Fibroblast of lung (primary cell): ENCODE measurements at regions not wholly inside any gene's neighbourhood (a gene's known extent, or its start where the extent isn't known, plus 50 kb on each side); places are given as distances from the start of the nearest gene placed in this dataset.
"Not testable (repeated sequence)": the region's sequence is repeated elsewhere in the genome, so short reads cannot be mapped to it uniquely, and the experiment has no call there.

ENCODE experiments used
- DNase-seq, 2 donors: peaks; one replicate each; pipeline versions ENCODE4 v3.0.0 to v3.0.0-alpha.2; 2010; ENCODE audit warnings: low read depth in 2 of 2
- H2AFZ ChIP-seq: 2 replicates; pipeline ENCODE4 v1.5.1; 2012; ENCODE audit warnings: low read length, control low read depth, inconsistent platforms
- H3K27ac ChIP-seq: 2 replicates; pipeline ENCODE4 v1.5.1; 2011; ENCODE audit warnings: low read length, control low read depth; ENCODE audit not compliant: insufficient read depth
- H3K27me3 ChIP-seq: 2 replicates; pipeline ENCODE4 v1.5.1; 2011; ENCODE audit warnings: mild to moderate bottlenecking, low read length; ENCODE audit not compliant: control insufficient read depth, insufficient read depth
- H3K36me3 ChIP-seq: 2 replicates; pipeline ENCODE4 v1.5.1; 2011; ENCODE audit warnings: low read length; ENCODE audit not compliant: control insufficient read depth, insufficient read depth
- H3K4me1 ChIP-seq: 2 replicates; pipeline ENCODE4 v1.5.1; 2011; ENCODE audit warnings: low read length; ENCODE audit not compliant: control insufficient read depth, insufficient read depth; ENCODE audit errors: extremely low read depth
- H3K4me2 ChIP-seq: 2 replicates; pipeline ENCODE4 v1.5.1; 2011; ENCODE audit warnings: low read length, control low read depth; ENCODE audit not compliant: insufficient read depth; ENCODE audit errors: extremely low read depth
- H3K4me3 ChIP-seq, 4 experiments: fragments of 200-600 bp in 1 of 4; sonication (generic) in 1 of 4; replicated peaks in 1 of 4; 2 replicates each; pipeline ENCODE4 v1.5.1; 2011 to 2016; ENCODE audit warnings: low read length in 4 of 4, low read depth in 3 of 4, mild to moderate bottlenecking in 3 of 4, control low read depth in 2 of 4, inconsistent platforms in 1 of 4, mixed read lengths in 1 of 4; ENCODE audit not compliant: insufficient read depth in 1 of 4; ENCODE audit errors: control extremely low read depth in 1 of 4
- H3K79me2 ChIP-seq: 2 replicates; pipeline ENCODE4 v1.5.1; 2012; ENCODE audit warnings: mild to moderate bottlenecking, low read length, inconsistent platforms; ENCODE audit not compliant: control insufficient read depth, insufficient read depth
- H3K9ac ChIP-seq: 2 replicates; pipeline ENCODE4 v1.5.1; 2011; ENCODE audit warnings: mild to moderate bottlenecking, low read length, control low read depth; ENCODE audit not compliant: insufficient read depth
- H3K9me3 ChIP-seq: 2 replicates; pipeline ENCODE4 v1.5.1; 2012; ENCODE audit warnings: low read depth, low read length; ENCODE audit not compliant: control insufficient read depth, insufficient read depth
- H4K20me1 ChIP-seq: 2 replicates; pipeline ENCODE4 v1.5.1; 2011; ENCODE audit warnings: low read length; ENCODE audit not compliant: control insufficient read depth, insufficient read depth; ENCODE audit errors: extremely low read depth
- EZH2 ChIP-seq: IDR thresholded peaks from 2 replicates; pipeline ENCODE4 v1.5.1; 2012; ENCODE audit warnings: low read length, control low read depth, mild to moderate bottlenecking; ENCODE audit errors: missing control alignments
- TF ChIP-seq, protein P1 (sequence below), 2 donors: IDR thresholded peaks in 1 of 2; conservative IDR thresholded peaks in 1 of 2; 1 replicate in 1 of 2; 2 replicates in 1 of 2; pipeline ENCODE4 v1.5.1; 2011 to 2012; ENCODE audit warnings: low read length in 2 of 2, control low read depth in 1 of 2, inconsistent platforms in 1 of 2, low read depth in 1 of 2, mild to moderate bottlenecking in 1 of 2

DNA sequence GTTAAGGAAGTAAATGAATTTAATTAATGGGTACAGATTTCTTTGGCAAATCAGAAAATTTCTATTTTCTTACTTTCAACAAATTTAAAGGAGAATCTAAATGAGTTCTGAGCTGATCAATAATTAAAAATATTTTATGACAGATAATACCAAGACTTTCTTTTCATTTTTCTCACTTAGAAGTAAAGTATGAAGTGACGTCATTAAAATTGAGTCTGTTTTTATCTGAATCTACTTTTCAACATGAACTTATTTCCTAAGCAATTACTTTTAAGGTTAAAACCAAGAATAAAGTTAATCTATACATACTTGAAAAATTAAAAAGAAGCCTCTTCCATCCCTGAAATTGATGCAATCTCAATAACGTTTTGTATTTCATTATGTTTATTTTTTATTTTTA is 552.8 kb upstream of the ST8SIA4 start:
- Histone ChIP-seq H2AFZ (no peak overlapping the region), H3K4me3 (no peak overlapping the region)
- TF ChIP-seq EZH2, result no peak
- TF ChIP-seq, protein P1, sequence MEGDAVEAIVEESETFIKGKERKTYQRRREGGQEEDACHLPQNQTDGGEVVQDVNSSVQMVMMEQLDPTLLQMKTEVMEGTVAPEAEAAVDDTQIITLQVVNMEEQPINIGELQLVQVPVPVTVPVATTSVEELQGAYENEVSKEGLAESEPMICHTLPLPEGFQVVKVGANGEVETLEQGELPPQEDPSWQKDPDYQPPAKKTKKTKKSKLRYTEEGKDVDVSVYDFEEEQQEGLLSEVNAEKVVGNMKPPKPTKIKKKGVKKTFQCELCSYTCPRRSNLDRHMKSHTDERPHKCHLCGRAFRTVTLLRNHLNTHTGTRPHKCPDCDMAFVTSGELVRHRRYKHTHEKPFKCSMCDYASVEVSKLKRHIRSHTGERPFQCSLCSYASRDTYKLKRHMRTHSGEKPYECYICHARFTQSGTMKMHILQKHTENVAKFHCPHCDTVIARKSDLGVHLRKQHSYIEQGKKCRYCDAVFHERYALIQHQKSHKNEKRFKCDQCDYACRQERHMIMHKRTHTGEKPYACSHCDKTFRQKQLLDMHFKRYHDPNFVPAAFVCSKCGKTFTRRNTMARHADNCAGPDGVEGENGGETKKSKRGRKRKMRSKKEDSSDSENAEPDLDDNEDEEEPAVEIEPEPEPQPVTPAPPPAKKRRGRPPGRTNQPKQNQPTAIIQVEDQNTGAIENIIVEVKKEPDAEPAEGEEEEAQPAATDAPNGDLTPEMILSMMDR (conservative IDR thresholded peaks at IDR 0.05 in 1 of 2, IDR thresholded peaks at IDR 0.05 in 1 of 2; ENCODE audit: low read depth in 1 of 2, low read length in 2 of 2), result no peak

DNA sequence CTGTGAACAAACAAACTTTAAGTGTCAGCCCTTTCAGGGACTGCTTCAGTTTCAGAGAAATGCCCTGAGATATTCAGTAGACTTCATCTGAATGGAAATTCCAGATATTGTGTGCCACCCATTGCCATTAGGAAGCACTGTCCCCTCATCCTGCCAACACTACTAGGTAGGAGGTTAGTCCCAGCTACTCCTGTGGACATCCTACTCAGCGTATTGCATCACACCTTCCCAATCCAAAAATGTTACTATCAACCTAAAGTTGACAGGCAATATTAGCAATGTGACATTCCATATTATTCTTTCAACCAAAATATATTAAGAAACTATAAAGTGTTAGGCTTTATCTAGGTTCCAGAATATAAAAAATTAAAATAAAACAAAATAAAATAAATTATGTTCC is 552.0 kb upstream of the ST8SIA4 start:
- no peak for DNase-seq
- H3K9ac ChIP-seq, result no peak overlapping the region

More for the DNA sequence above, 552.8 kb upstream of the ST8SIA4 start:
- Histone ChIP-seq H3K9ac (no peak overlapping the region), H3K27me3 (no peaks in the 10 kb centered on the region), H3K36me3 (no peaks in the 10 kb centered on the region), H3K27ac (no peak overlapping the region), H3K4me2 (no peak overlapping the region), H3K79me2 (no peaks in the 10 kb centered on the region), H3K4me1 (no peaks in the 10 kb centered on the region), H4K20me1 (no peaks in the 10 kb centered on the region), H3K9me3 (no peaks in the 10 kb centered on the region)
- no peak for DNase-seq

DNA sequence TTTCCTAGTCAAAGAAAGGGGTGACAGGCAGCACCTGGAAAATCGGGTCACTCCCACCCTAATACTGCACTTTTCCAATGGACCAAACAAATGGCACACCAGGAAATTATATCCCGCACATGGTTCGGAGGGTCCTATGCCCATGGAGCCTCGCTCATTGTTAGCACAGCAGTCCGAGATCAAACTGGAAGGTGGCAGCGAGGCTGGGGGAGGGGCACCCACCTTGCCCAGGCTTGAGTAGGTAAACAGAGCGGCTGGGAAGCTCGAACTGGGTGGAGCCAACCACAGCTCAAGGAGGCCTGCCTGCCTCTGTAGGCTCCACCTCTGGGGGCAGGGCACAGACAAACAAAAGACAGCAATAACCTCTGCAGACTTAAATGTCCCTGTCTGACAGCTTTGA is 539.2 kb upstream of the ST8SIA4 start:
- not testable (repeated sequence) for H3K4me2 ChIP-seq, H3K9me3 ChIP-seq, H3K79me2 ChIP-seq, H3K27me3 ChIP-seq, H3K27ac ChIP-seq, H2AFZ ChIP-seq, H4K20me1 ChIP-seq, H3K36me3 ChIP-seq, H3K4me1 ChIP-seq, H3K4me3 ChIP-seq, H3K9ac ChIP-seq, DNase-seq

More for the DNA sequence above, 552.0 kb upstream of the ST8SIA4 start:
- Histone ChIP-seq H4K20me1 (no peaks in the 10 kb centered on the region), H3K36me3 (no peaks in the 10 kb centered on the region), H2AFZ (no peak overlapping the region), H3K4me2 (no peak overlapping the region), H3K4me1 (no peaks in the 10 kb centered on the region), H3K27me3 (no peaks in the 10 kb centered on the region), H3K27ac (no peak overlapping the region), H3K4me3 (no peak overlapping the region), H3K79me2 (no peaks in the 10 kb centered on the region), H3K9me3 (no peaks in the 10 kb centered on the region)
- TF ChIP-seq, protein P1 (conservative IDR thresholded peaks at IDR 0.05 in 1 of 2, IDR thresholded peaks at IDR 0.05 in 1 of 2; ENCODE audit: low read depth in 1 of 2, low read length in 2 of 2), result no peak

DNA sequence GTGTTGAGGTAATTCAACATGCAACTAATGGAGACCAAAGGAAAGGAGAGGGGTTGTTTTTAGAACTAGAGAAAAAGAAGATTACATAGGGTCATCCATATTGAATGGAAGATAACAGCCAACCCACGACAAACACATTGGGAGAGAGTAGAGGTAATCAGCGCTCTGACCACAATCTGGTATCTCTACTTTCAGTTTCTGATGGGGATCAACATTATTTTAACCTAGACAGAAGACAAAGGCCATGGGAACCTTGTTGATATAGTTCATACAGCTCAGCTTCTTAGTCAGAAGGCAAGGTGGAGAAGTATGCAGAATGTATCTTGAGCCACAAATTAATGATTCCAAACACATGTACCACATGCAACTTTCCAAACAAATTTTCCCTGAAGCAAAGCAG is 537.1 kb upstream of the ST8SIA4 start:
- TF ChIP-seq, protein P1 (conservative IDR thresholded peaks at IDR 0.05 in 1 of 2, IDR thresholded peaks at IDR 0.05 in 1 of 2; ENCODE audit: low read depth in 1 of 2, low read length in 2 of 2), result no peak
- TF ChIP-seq EZH2, result no peak
- Histone ChIP-seq H3K4me2 (no peak overlapping the region), H3K9me3 (no peaks in the 10 kb centered on the region)

More for the DNA sequence above, 537.1 kb upstream of the ST8SIA4 start:
- no peaks in the 10 kb centered on the region for H3K27me3 ChIP-seq
- no peak overlapping the region for H3K4me3 ChIP-seq
- H3K36me3 ChIP-seq, result no peaks in the 10 kb centered on the region
- no peak overlapping the region for H2AFZ ChIP-seq
- DNase-seq, result no peak
- H3K27ac ChIP-seq, result no peak overlapping the region
- H3K9ac ChIP-seq, result no peak overlapping the region
- H4K20me1 ChIP-seq, result no peaks in the 10 kb centered on the region
- no peaks in the 10 kb centered on the region for H3K79me2 ChIP-seq
- no peaks in the 10 kb centered on the region for H3K4me1 ChIP-seq
